Breast epithelium (tissue), 3 donors: ENCODE measurements at regions not wholly inside any gene's neighbourhood (a gene's known extent, or its start where the extent isn't known, plus 50 kb on each side); places are given as distances from the start of the nearest gene placed in this dataset.

ENCODE experiments used
- POLR2A ChIP-seq: fragments of 450-650 bp; IDR thresholded peaks from one replicate; pipeline ENCODE4 v1.6.1; 2016; ENCODE audit warnings: antibody characterized with exemption, mild to moderate bottlenecking, moderate library complexity
- POLR2AphosphoS5 ChIP-seq, 3 donors: sonication (generic); formaldehyde crosslinking; IDR thresholded peaks; one replicate each; pipeline ENCODE4 v1.6.1; 2017; ENCODE audit warnings: antibody characterized with exemption in 3 of 3
- TF ChIP-seq, protein P1 (sequence below), 3 donors: fragments of 450-650 bp; IDR thresholded peaks; one replicate each; pipeline ENCODE4 v1.5.1; 2016 to 2017; ENCODE audit warnings: antibody characterized with exemption in 3 of 3, mild to moderate bottlenecking in 3 of 3, moderate library complexity in 3 of 3

GRCh38 chr14:71284048-71284447 lies 376.8 kb downstream of the PCNX1 start:
- TF ChIP-seq POLR2A: no peak
- TF ChIP-seq, protein P1, sequence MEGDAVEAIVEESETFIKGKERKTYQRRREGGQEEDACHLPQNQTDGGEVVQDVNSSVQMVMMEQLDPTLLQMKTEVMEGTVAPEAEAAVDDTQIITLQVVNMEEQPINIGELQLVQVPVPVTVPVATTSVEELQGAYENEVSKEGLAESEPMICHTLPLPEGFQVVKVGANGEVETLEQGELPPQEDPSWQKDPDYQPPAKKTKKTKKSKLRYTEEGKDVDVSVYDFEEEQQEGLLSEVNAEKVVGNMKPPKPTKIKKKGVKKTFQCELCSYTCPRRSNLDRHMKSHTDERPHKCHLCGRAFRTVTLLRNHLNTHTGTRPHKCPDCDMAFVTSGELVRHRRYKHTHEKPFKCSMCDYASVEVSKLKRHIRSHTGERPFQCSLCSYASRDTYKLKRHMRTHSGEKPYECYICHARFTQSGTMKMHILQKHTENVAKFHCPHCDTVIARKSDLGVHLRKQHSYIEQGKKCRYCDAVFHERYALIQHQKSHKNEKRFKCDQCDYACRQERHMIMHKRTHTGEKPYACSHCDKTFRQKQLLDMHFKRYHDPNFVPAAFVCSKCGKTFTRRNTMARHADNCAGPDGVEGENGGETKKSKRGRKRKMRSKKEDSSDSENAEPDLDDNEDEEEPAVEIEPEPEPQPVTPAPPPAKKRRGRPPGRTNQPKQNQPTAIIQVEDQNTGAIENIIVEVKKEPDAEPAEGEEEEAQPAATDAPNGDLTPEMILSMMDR (IDR thresholded peaks at IDR 0.05): no peak
- TF ChIP-seq POLR2AphosphoS5 (IDR thresholded peaks at IDR 0.05): no peak
